ENCODE measurements at regions not wholly inside any gene's neighbourhood (a gene's known extent, or its start where the extent isn't known, plus 50 kb on each side); places are given as distances from the start of the nearest gene placed in this dataset.

- no peak for TF ChIP-seq EZH2 (IDR thresholded peaks at IDR 0.05; ENCODE audit: low read length)
- no peak for TF ChIP-seq CTCF (optimal IDR thresholded peaks at IDR 0.05 in 1 of 3, IDR thresholded peaks at IDR 0.05 in 1 of 3, conservative IDR thresholded peaks at IDR 0.05 in 1 of 3; ENCODE audit: extremely low read depth in 1 of 3, insufficient read depth in 2 of 3, low read length in 3 of 3)
- Histone ChIP-seq H3K9me1 (ENCODE audit: control insufficient read depth, extremely low read depth, insufficient read depth, low read length) (no peaks in the 10 kb centered on the region), H3K4me1 (ENCODE audit: control insufficient read depth, extremely low read depth, insufficient read depth, low read length) (no peaks in the 10 kb centered on the region), H3K4me2 (ENCODE audit: control insufficient read depth, extremely low read depth, insufficient read depth, low read depth, low read length) (no peak overlapping the region), H3K9me3 (ENCODE audit: control insufficient read depth, low read depth, low read length) (no peaks in the 10 kb centered on the region), H2AFZ (ENCODE audit: control insufficient read depth, low read length) (no peak overlapping the region), H3K36me3 (ENCODE audit: control insufficient read depth in 2 of 2, extremely low read depth in 1 of 2, insufficient read depth in 2 of 2, low read length in 2 of 2) (no peaks in the 10 kb centered on the region), H3K9ac (ENCODE audit: control insufficient read depth, extremely low read depth, insufficient read depth, low read length) (no peak overlapping the region), H3K79me2 (ENCODE audit: control insufficient read depth, insufficient read depth, low read length) (no peaks in the 10 kb centered on the region), H3K27ac (ENCODE audit: control insufficient read depth, insufficient read depth, low read length) (no peak overlapping the region), H3K4me3 (ENCODE audit: control insufficient read depth in 2 of 3, extremely low read depth in 1 of 3, insufficient read depth in 2 of 3, low read depth in 1 of 3, low read length in 3 of 3) (no peak overlapping the region), H3K27me3 (ENCODE audit: control insufficient read depth, extremely low read depth, insufficient read depth, low read length) (no peaks in the 10 kb centered on the region), H4K20me1 (ENCODE audit: control insufficient read depth, extremely low read depth, insufficient read depth, low read length) (no peaks in the 10 kb centered on the region)
- DNase-seq (ENCODE audit: low read depth, low spot score), result no peak
- dilution Hi-C loops (cut with MboI; ENCODE audit: extremely low pct_ligation_motif_present, low sequenced_read_pairs), result no loop called here
- FAIRE-seq, result no peak
These were observed 812.1 kb downstream of the EFNA5 start for GRCh38 chr5:106858616-106859015.

- H4K20me1 ChIP-seq (ENCODE audit: control insufficient read depth, extremely low read depth, insufficient read depth, low read length), result no peaks in the 10 kb centered on the region
- H3K27ac ChIP-seq (ENCODE audit: control insufficient read depth, insufficient read depth, low read length), result no peak overlapping the region
- FAIRE-seq, result no peak
- H3K4me3 ChIP-seq (ENCODE audit: control insufficient read depth in 2 of 3, extremely low read depth in 1 of 3, insufficient read depth in 2 of 3, low read depth in 1 of 3, low read length in 3 of 3), result no peak overlapping the region
- no peak for TF ChIP-seq CTCF (optimal IDR thresholded peaks at IDR 0.05 in 1 of 3, IDR thresholded peaks at IDR 0.05 in 1 of 3, conservative IDR thresholded peaks at IDR 0.05 in 1 of 3; ENCODE audit: extremely low read depth in 1 of 3, insufficient read depth in 2 of 3, low read length in 3 of 3)
- TF ChIP-seq EZH2 (IDR thresholded peaks at IDR 0.05; ENCODE audit: low read length), result no peak
- DNase-seq (ENCODE audit: low read depth, low spot score), result no peak
- no peaks in the 10 kb centered on the region for H3K36me3 ChIP-seq (ENCODE audit: control insufficient read depth in 2 of 2, extremely low read depth in 1 of 2, insufficient read depth in 2 of 2, low read length in 2 of 2)
- H3K27me3 ChIP-seq (ENCODE audit: control insufficient read depth, extremely low read depth, insufficient read depth, low read length), result no peaks in the 10 kb centered on the region
- no peak overlapping the region for H2AFZ ChIP-seq (ENCODE audit: control insufficient read depth, low read length)
- no peak overlapping the region for H3K4me2 ChIP-seq (ENCODE audit: control insufficient read depth, extremely low read depth, insufficient read depth, low read depth, low read length)
- no peaks in the 10 kb centered on the region for H3K9me1 ChIP-seq (ENCODE audit: control insufficient read depth, extremely low read depth, insufficient read depth, low read length)
- no peaks in the 10 kb centered on the region for H3K79me2 ChIP-seq (ENCODE audit: control insufficient read depth, insufficient read depth, low read length)
- no peak overlapping the region for H3K9ac ChIP-seq (ENCODE audit: control insufficient read depth, extremely low read depth, insufficient read depth, low read length)
- H3K9me3 ChIP-seq (ENCODE audit: control insufficient read depth, low read depth, low read length), result no peaks in the 10 kb centered on the region
- dilution Hi-C loops (cut with MboI; ENCODE audit: extremely low pct_ligation_motif_present, low sequenced_read_pairs), result no loop called here
- no peaks in the 10 kb centered on the region for H3K4me1 ChIP-seq (ENCODE audit: control insufficient read depth, extremely low read depth, insufficient read depth, low read length)
These were observed 815.8 kb downstream of the EFNA5 start for GRCh38 chr5:106854922-106855321.
